Epidermal melanocyte (primary cell): ENCODE measurements at regions not wholly inside any gene's neighbourhood (a gene's known extent, or its start where the extent isn't known, plus 50 kb on each side); places are given as distances from the start of the nearest gene placed in this dataset.

Source experiments
- DNase-seq: peaks from one replicate; pipeline ENCODE4 v3.0.0; 2011; ENCODE audit warnings: low spot score; ENCODE audit not compliant: insufficient read length

DNA sequence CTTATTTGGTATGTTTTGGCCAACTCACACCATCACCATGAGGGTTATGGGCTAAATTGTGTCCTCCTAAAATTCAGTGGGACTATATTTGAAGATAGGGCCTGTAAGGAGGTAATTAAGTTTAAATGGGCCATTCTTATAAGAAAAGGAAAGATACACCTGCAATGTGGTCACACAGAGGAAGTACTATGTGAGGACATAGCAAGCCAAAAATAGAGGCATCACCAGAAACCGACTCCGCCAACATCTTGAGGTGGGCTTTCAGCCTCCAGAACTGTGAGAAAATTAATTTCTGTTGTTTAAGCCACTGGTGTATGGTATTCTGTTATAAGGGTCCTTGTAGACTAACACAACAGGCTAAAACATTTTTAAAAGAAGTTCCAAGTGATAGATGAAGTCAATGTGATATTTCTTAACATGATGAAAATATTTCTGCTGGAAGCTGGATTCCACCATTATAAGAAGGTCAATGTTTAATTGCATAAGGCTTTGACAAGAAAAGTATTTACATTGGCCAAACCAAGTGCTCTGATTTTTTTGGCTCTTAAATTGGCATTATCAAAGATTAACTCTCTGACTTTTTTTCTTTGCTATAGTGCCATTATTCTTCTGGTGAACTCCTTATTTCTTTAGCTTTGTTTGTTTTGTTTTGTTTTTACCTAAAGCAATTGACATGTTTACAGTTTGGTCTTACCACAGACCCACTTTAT lies 540.9 kb downstream of the PPARGC1A start:
- no peak for DNase-seq

DNA sequence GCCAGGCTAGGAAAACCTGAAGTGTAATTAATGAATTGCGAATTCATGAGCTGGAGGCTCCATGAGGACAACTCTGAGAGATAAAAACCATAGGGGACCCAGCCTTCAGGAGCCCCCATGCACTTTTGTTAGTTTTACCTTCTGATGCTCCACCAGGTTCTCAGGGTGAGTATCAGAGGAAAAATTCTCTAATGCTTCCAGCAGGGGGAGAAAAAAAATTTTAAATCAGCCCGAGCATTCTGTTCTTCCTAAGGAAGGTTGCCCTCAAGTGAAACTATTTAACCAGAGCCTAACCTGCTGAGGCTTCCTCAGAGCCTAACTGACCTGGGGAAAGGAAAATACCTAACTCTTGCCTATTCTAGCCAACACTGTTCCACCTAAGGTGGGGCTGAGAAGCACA lies 552.6 kb downstream of the PPARGC1A start:
- DNase-seq = no peak

DNA sequence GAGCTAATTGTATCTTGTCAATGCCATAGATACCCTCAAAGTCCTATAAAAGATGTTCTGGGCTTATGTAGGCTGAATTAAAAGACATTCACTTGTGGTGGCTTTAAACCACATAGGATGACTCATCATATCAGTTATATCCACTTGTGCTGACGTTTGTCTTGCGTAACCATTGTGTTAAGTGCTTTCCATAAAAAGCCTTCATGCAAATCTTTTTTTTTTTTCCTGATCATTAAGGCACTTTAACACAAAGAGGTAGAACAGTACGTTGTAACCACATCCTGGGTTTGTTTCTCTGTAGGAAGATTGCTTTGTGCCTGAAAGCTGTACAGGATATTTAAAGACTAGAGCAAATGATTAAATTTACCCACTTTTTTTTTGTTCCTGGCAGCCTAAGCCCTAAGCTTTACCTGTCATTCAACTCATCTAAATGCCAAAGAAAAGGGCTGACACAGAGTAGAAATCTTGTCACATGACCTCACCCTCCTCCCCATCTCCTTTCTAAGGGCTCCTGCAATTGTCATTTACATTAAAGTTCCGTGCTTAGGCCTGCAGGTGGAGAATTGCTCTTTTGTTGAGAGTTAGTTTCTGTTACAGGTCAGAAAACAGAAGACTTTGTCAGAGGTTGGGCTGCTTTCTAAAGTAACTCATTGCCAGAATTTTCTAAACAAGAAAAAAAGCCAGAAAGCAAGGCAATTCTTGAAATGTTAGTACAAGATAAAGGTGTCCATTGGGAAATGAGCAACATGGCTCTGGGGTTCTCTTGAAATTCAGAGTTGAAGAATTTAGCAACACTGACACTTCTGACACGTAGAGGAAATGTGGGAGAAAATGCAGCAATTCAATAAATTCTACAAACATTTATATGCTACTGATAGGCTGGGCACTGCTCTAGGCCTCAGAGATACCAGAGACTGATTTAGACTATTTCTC lies 555.6 kb downstream of the PPARGC1A start:
- peak; percentile 41 for DNase-seq

DNA sequence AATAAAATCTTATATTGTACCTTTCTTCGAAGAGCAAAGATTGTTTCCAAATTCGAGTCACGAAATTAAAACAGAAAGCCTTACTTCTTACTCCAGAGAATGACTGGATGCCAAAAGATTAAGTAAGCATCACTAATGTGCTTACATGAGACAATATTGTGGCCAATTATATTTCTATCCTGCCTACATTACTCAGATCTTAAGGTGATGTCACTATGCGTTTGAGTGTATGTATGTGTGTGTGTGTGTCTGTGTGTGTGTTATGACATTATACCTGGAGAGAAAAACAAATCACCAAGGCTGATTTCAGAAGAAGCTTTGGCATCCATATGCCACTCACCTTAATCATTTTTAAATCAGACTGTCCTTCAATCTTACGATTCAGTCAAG lies 556.3 kb downstream of the PPARGC1A start:
- DNase-seq = no peak

DNA sequence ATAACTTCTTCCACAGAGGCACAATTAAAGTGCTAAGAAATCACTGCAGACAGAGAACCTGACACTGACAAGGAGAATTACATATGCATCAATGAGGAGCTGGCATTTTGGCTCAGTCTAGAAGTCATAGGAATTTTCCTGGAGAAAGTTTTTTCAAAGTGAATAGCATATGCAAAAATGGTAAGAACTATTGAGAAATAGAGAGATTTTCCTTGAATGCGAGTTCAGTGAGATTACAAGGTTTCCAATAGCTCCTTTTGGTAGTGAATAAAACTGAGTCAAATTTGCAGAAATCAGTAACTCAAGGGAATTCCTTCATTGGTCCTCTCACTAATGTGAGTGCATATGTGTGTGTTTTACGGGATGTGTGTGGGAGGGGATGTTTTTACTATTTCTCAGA lies 557.5 kb downstream of the PPARGC1A start:
- no peak for DNase-seq

DNA sequence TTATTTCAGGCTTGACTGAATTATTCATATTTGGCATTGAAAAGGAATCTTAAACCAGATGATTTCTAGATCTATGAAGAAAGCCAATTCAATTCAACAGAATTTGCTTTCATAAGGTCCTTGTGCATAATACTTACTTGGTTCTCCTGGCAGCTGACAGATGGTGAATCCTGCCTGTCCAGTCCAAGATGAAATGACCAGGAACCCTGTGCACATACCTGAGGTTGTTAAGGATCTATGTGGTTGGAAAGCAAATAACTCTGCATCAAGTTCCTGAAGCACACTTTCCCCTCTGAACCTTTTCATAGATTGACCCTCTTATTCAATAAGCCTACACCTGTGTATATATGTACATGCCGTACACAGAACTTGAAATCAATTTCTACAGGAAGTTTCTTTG lies 562.7 kb downstream of the PPARGC1A start:
- DNase-seq = no peak

DNA sequence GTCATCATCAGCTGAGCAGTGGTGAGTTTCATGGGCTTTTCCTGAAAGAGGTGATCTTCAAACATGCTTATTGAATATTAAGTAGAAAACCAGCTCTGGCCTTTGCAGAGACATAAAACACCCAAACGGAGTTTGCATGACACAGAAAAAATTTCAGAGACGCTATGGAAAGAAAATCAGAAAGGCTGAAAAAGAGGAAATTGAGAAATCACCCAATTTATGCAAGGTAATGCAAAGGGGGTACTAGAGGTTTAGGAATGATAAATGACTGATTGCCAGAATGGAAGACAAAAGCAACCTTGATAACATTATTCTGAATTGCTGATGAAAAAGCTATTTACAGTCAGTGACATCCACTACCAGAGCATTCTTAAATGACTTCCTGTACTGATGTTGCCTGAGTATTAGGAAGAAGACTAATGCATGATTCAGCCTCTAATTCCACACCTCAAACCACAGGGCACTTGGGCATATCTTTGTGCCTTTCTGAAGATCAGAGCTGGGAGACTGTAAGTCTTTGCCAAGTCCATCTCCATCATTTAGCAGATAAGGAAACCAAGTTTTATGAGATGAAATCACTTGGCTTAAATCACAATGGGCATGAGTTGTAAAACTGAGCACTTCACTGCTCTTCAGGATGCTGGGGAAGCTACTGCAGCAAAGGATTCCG lies 565.7 kb downstream of the PPARGC1A start:
- no peak for DNase-seq

DNA sequence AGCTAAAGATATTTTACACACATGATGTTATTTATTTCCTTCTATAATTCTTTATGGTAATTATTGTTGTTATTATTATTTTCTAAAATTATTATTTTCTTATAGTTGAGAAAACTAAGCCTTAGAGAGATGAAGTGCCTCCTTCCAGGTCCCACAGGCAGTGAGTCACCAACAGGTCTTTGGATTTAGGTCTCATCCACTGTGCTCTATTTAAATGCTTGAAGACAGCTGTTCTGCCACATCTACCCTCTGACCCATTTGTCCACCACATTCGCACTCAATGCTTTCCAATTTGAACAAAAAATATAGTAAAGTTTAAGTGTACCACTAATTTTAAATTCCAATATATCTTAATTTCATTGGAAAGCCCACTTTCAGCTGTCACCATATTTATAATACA lies 566.4 kb downstream of the PPARGC1A start:
- no peak for DNase-seq

DNA sequence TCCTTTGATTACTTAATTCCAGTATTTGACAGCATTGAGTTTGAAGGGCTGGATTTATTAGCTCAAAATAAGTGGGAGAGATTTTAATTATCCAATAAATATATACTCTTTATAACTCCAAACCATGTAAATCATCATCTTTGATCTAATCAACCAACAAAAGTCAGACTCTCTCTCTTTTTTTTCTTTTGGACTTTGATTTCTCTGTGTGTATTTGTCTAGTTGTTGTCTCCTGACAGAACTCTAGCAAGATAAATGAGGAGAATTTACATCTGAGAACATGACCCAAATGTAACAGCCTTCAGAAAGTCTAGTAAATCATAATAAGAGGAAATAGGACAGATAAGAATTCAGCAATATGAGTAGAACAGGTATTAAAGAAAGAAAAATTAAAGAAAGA lies 567.1 kb downstream of the PPARGC1A start:
- no peak for DNase-seq

DNA sequence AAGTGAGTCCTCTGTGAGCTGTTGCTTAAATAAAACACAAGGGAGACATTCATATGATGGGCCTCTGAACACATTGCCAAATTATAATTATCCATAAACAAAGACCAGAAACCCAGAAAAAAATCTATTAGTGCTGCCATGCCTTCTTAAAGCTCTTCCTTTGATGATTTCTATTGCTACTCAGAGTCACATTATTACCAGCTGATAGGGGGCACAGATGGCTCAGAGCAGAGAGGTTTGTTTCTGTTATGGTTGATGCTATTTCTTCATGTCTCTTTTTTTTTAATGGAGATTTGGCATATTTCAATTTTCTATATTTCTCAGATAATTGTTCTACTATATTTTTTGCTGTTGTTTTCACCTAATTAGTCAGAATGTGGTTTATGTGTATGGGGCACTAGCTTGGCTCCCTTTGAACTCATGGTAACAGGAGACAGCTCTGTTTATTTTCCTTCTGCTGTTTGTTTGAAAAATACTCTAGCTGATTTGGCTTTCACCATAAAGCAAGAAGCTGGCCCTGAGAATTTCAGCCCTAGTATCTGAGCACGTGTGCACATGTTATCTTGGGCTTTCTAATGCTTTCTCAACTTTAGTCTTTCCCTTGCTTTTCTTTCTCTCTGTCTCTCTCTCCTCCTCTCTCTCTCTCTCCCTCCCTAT lies 568.8 kb downstream of the PPARGC1A start:
- DNase-seq = no peak

DNA sequence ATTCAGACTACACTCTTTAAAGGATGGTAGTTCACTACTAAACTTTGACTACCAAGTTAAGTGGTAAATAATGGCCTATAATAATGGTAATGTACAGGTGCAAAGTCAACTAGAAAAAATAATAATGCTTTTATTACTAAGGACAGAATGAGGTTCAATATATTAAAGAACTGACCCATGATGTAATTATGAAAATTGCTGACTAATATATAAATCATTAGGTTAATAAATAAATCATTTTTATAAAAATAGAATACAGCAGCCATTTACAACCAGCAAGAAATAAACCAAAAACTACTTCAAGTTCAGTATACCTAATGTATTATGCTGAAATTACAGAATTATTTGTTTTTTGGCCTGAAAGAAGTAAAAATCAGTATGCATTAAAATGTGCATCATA lies 577.2 kb downstream of the PPARGC1A start:
- DNase-seq = no peak

DNA sequence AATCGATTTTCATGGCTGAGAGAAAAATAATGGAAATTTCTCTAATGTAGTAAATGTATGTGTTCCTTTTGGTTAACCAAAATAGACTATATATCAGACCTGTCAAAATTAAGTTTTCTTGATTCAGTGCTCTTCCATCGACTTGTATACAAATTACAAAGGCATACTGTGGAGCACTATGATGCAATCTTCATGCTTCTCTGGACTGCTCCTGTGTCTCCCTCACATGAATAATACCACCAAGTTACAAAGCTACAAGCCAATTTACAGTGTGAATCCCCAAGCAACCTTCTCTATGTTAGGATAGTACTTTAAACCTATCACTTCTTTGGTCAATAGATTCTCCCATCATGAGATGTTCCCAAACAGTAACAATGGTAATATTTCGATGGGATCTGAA lies 577.9 kb downstream of the PPARGC1A start:
- DNase-seq = no peak

DNA sequence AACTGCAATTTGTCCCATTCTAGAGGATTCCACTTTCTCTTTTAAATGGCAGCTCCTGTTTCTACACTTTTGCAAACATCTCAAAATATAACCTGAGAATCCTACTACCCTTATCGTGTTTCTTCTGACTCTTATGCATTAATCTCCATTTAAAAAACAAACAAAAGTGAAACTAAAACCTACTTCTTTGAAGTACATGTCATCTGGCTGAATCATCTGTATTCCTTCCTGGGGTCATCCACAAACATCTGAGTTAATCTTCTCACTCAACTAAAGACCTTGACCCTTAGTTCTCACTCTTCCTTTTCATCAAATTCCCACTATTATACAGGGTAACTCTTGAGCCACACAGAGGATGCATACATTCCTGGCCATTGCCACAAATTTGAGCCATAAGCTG lies 584.8 kb downstream of the PPARGC1A start:
- no peak for DNase-seq

DNA sequence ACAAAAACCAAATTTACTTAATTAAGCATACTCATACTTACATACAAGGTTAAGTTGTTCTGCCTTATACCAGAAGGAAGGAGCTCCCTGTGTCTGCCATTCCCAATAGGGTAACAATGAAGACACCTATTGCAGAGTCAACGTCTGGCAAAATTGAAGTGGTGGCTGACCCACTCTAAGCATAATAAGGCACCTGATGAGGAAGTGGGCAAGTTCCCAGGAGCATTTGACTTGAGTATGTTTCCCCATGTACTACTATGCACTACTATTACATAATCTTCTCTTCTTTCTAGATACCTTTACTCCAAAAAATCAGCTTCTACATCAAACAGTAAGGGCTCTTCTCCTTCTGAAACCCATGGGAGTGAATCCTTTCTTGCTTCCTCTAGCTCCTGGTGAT lies 591.5 kb downstream of the PPARGC1A start:
- no peak for DNase-seq

DNA sequence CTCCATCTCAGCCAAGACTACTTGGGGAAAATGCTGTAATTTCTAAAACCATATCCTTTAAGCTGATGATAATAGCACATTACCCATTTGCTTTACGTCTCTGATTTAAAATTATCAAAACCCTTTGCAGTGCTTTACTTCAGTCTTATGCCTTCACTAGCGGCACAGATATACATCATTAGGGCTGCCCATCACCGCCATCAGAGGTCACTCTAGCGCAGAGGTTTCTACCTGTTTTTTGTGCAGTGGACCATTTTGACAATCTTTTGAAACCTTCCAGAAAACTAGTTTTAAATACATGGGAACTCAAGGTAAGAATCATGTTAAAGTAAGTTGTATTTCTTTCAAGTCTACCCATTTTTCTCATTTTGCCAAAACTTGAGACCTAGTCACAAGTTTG lies 592.5 kb downstream of the PPARGC1A start:
- no peak for DNase-seq

DNA sequence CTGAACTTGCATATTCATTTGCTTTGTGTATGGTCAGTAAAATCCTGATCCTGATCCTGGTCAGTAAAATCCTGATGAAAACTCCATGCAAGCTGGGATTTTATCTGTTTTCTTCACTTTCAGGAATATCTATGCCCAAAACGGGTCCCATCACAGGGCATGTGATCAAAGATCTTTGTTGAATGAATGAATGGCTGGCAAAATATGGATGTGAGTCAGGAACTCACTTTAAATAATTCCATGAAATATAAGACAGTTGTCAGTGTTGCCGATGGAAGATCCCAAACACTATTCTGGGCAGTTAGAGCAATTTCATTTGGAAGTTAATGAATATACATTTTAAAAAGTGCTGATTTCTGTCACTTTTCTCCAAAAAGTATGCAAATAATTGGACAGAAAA lies 598.4 kb downstream of the GBA3 start:
- DNase-seq = no peak

DNA sequence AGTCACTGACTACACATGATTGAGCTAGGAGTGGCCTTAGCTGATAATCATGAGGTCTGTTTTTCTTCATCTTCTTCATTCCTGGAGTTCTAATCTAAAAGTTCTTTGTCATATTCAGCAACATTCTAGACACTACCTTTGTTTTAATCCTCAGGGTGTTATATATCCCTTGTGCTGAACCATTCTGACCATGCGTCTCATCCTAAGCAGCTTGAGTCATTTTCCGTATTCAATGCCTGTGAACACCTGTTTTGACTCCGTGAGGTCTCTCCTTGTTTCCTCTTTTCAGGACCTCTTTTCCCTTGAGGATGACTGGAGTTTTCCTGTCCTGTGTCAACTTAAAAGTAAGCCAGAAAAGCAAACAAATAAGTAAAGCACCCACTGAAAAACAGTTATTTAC lies 597.9 kb downstream of the GBA3 start:
- no peak for DNase-seq

DNA sequence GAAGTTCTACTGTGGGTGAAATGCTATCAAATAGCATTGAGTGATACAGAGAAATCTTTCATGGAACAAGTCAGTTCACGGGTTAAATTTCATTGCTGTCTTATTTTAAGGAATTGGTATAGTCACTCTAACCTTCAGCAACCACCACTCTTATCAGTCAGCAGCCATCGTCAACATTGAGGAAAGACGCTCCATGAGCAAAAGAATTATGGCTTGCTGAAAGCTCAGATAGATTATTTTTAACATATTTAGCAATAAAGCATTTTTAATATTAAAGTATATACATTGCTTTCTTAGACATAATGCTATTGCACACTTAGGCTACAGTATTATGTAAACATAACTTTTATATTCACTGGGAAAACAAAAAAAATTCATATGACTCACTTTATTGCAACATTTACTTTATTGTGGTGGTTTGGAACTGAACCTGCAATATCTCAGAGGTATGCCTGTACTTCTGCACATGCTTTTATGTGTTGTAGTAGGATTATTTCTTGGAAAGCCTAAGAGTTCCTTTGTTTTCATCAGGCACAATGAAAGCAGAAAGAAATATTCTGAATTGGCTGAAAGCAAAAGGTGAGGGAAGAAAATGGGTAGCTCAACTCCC lies 586.7 kb downstream of the GBA3 start:
- no peak for DNase-seq

DNA sequence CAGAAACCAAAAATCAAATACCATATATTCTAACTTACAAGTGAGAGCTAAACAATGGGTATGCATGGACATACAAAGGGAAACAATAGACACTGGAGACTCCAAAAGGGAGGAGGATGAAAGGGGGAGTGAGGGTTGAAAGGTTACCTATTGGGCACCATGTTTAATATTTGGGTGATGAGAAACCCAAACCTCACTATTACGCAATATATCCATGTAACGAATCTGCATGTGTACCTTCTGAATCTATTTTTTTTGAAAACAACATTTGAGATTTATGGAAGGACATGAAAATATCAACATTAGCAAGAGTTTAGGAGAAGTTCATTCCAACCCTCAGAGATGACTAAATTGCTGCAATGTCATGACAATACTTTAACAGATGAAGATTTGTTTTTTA lies 586.1 kb downstream of the GBA3 start:
- no peak for DNase-seq

DNA sequence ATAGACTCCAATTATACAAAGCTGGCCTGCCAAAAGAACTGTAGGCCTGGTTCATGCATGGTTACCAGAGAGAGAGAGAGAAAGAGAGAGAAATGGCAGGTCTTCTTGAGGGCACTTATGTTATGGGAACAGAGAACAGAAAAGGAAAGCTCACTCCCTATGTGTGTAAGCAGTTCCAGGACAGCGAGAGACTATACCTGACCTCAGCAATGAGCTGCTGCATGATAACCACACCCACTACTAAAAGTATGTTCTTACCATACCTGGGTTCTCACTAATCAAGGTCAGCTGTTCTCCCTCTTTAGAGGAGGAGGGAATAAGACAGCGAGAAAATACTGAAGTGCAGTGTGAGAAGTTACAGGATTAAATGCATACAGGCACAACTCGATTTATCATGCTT lies 583.3 kb downstream of the GBA3 start:
- DNase-seq = no peak

DNA sequence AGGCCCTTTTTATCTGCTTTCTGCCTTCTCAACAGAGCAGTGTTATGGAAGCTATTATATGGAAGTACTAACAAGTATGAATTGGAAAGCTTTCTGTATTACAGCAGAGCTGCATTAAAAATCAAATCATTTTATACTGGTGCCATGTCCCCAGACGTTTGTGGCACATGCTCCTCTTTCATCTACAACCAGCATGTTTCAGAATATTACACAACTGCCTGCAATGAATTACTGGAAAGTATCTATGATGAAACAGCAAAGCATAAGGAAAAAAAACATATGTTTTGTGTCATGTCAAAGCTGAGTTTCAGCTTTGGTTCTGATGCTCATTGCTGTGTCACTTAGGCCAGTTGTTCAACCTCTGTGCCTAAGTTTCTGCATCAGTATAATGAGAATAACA lies 576.8 kb downstream of the GBA3 start:
- no peak for DNase-seq
